ENCODE measurements at regions not wholly inside any gene's neighbourhood (a gene's known extent, or its start where the extent isn't known, plus 50 kb on each side); places are given as distances from the start of the nearest gene placed in this dataset.
"Not testable (repeated sequence)": the region's sequence is repeated elsewhere in the genome, so short reads cannot be mapped to it uniquely, and the experiment has no call there.

DNA sequence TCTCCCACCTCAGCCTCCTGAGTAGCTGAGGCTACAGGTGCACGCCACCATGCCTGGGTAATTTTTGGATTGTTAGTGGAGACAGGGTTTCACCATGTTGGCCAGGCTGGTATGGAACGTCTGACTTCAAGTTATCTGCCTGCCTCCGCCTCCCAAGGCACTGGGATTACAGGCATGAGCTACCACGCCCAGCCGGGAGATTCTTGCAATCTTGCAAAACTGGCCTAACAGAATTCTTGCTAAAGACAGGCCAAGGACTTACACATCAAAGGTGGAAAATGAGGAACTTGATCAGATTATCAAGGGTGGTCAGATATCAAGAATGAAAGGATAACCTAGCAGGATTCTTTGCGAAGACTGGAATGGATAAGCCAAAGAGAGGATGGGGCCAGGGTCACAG is 98.3 kb upstream of the TIAM1 start:
- DNase-seq: no peak
- in situ Hi-C loops (cut with MboI; ENCODE audit: low pct_unique_long_range_greater_than_20kb, low sequenced_read_pairs): no loop called here

DNA sequence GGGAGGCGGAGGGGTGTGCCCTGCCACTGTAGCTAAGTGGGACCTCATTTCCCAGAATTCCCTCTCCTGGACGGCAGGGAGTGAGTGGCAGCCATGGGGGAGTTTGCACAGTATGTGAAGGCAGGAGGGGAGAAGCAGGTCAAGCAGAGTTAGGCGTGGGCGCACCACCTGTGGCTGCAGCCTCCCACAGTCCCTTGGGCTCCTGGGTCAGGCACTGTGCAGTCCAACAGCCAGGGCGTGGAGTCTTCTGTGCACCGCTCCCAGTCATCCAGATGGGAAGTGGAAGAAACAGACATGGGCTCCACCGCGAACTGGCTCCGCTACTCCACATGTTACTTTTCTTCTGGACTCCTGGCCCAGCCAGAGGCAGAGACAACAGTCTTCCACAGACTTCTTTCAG is 85.4 kb upstream of the TIAM1 start:
- no peak for DNase-seq
- in situ Hi-C loops (cut with MboI; ENCODE audit: low pct_unique_long_range_greater_than_20kb, low sequenced_read_pairs): no loop called here

DNA sequence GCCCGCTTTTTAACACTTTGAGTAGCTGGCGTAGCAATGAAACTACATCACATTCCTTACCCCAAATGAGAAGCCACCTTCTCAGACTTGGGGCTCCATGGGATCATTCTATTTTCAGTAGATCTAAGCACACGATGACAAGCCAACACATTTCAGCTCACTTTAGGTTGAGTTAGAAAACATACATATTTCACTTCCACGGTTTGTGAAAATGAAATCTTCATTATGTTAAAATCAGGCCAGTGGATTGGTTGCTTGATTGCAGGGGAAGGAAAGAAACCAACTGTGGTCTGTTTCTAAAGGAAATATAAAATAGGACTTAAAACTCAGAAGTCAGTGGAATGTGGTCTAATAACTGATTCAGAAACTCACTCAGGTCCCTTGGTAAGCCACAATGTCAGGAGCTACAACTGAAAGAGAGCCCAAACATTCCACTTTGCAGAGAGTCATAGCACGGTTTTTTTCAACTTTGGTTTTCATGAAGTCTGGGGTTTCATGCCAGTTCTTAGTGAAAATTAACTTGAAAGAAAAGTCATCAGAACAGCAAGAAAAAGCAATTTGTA is 82.3 kb upstream of the TIAM1 start:
- in situ Hi-C loops (cut with MboI; ENCODE audit: low pct_unique_long_range_greater_than_20kb, low sequenced_read_pairs): no loop called here
- DNase-seq: no peak

- in situ Hi-C loops (cut with MboI; ENCODE audit: low pct_unique_long_range_greater_than_20kb, low sequenced_read_pairs): no loop called here
- no peak for DNase-seq
These were observed 81.1 kb upstream of the TIAM1 start for GRCh38 chr21:31425138-31425537.

DNA sequence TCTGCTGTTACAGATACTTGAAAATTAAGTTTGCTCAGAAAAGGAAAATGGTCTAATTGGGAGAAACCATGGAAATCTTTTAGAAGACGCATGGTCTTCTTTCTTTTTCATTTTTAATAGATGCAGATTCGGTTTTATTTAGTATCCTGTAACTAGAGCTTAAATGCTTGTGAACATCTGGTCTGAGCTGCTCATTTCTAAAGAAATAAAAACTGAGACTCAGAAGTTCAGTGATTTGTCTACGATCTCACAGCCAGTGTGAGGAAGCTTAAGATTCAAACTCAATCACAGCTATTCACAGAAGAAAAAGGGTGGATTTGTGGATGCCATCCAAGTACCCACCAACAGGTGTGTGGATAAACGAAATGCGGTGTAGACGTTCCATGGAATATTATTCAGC is 80.0 kb upstream of the TIAM1 start:
- in situ Hi-C loops (cut with MboI; ENCODE audit: low pct_unique_long_range_greater_than_20kb, low sequenced_read_pairs): no loop called here
- no peak for DNase-seq

- no peak for DNase-seq
- in situ Hi-C loops (cut with MboI; ENCODE audit: low pct_unique_long_range_greater_than_20kb, low sequenced_read_pairs): no loop called here
These were observed 76.9 kb upstream of the TIAM1 start for GRCh38 chr21:31420988-31421387.

DNA sequence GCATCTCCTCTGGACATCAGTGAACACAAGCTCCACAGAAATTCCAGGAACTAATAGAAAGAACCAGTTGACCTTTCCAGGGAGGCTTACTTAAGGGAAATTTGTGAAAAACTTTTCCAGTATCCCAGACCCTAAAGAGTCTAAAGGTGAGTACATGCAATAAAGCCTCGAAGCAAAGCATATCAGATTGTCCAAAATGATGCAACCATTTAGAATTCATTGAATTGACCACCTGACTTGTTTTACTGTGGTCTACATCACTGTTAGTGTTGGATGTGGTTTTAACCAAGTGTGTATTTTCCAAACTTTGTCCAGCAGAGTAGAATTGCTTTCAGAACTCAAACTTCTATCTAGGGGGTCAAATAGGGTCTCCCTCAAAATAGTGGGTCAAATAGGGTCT is 76.3 kb upstream of the TIAM1 start:
- in situ Hi-C loops (cut with MboI; ENCODE audit: low pct_unique_long_range_greater_than_20kb, low sequenced_read_pairs): no loop called here

GRCh38 chr21:31418377-31419001 is 74.4 kb upstream of the TIAM1 start:
- DNase-seq: no peak

More for the DNA sequence above, 76.3 kb upstream of the TIAM1 start:
- no peak for DNase-seq

DNA sequence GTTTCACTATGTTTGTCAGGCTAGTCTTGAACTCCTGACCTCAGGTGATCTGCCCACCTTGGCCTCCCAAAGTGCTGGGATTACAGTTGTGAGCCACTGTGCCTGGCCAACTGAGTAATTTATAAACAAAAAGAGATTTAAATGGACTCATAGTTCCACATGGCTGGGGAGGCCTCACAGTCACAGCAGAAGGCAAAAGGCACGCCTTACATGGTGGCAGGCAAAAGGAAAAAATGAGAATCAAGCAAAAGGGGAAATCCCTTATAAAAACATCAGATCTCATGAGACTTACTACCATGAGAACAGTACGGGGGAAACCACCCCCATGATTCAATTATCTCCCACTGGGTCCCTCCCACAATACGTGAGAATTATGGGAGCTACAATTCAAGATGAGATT is 73.2 kb upstream of the TIAM1 start:
- DNase-seq; in situ Hi-C loops (cut with MboI; ENCODE audit: low pct_unique_long_range_greater_than_20kb, low sequenced_read_pairs): not testable (repeated sequence)

More at GRCh38 chr21:31418377-31419001, 74.4 kb upstream of the TIAM1 start:
- in situ Hi-C loops (cut with MboI; ENCODE audit: low pct_unique_long_range_greater_than_20kb, low sequenced_read_pairs): no loop called here

DNA sequence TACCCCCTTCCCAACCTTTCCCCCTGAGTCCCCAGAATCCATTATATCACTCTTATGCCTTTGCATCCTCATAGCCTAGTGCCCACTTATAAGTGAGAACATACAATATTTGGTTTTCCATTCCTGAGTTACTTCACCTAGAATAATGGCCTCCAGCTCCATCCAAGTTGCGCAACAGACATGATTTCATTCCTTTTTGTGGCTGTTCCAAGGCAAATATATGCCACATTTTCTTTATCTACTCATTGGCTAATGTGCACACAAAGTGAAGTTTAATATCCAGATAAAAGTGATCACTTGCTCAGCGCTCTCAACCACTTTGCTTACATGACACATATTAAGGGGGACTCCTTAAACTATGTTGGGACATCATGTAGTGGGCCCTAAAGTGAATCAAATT is 72.4 kb upstream of the TIAM1 start:
- in situ Hi-C loops (cut with MboI; ENCODE audit: low pct_unique_long_range_greater_than_20kb, low sequenced_read_pairs): no loop called here
- no peak for DNase-seq

GRCh38 chr21:31414263-31415000 is 70.4 kb upstream of the TIAM1 start:
- in situ Hi-C loops (cut with MboI; ENCODE audit: low pct_unique_long_range_greater_than_20kb, low sequenced_read_pairs): no loop called here
- DNase-seq: no peak

GRCh38 chr21:31413698-31414097 is 69.6 kb upstream of the TIAM1 start:
- no peak for DNase-seq
- in situ Hi-C loops (cut with MboI; ENCODE audit: low pct_unique_long_range_greater_than_20kb, low sequenced_read_pairs): no loop called here

DNA sequence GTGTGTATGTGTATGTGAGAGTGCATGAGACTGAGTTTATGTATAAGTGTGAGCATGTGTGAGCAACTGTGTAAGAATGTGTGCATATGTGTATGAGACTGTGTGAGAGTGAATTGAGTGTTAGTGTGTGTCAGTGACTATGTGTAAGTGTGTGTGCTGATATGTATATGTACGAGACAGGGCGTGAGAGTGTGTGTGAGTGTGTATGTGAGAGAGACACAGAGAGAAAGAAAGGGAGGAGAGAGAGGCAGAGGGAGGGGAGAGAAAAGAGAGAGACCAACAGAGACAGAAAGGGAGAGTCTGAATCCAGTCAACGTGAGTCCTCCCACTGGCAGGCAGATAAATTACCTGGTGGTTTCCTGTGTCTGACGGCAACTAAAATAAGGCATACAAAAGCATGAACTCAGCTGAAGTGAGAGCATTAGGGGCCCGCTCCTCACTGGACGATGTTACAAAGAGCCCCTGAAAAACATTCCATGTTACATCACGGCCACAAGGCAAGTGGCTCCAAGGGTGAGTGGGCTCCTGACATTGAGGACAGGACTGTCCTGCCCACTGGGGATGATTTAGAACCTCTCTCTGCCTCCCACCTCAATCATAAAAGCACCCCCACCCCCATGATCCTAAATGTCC is 66.6 kb upstream of the TIAM1 start:
- DNase-seq: no peak
- in situ Hi-C loops (cut with MboI; ENCODE audit: low pct_unique_long_range_greater_than_20kb, low sequenced_read_pairs): no loop called here

DNA sequence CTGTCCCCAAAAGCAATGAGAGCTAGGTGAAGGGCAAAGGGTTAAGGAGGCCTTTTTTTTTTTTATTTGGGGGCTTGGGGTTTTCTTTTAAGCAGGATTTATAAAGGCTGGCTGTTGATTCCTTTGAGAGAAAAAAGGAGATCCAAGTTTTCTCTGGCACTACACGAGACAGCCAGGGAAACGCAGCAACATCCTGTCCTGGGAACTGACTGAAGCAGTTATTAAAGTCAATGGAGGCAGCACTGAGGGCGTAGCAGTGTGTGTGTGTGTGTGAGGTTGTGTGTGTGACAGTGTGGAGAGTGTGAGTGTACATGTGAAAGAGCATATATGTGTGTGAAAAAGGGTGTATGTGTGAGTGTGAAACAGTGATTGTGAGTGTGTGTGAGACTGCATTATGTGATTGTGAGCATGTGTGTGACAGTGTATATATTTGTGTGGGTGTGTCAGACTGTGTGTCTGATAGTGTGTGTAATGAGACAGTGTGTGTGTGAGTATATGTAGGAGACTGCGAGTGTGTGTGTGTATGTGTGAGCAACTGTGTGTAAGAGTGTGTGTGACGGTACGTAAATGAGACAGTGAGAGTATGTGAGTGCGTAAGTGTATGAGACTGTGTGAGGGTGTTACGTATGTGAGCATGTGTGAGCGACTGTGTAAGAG is 65.9 kb upstream of the TIAM1 start:
- no peak for DNase-seq
- in situ Hi-C loops (cut with MboI; ENCODE audit: low pct_unique_long_range_greater_than_20kb, low sequenced_read_pairs): no loop called here

- DNase-seq: no peak
- in situ Hi-C loops (cut with MboI; ENCODE audit: low pct_unique_long_range_greater_than_20kb, low sequenced_read_pairs): no loop called here
These were observed 64.4 kb upstream of the TIAM1 start for GRCh38 chr21:31408301-31409088.

DNA sequence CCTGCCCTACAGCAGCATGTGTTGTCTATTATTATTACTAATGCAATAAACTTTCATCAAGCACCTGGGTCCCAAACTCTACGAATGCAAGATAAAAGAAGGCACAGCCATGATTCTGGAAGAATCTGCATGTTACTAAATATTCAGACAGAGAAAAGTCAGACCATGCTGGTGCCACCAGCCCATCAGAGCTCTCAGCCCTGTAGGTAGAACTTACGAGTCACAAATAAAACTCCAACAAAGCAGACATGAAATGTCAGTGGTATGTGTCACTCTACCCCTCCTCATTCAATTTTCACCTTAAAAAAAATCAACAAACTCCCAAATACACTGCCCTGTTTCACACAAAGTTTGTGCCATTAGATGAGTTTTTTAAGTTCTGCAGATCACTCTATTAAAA is 62.4 kb upstream of the TIAM1 start:
- in situ Hi-C loops (cut with MboI; ENCODE audit: low pct_unique_long_range_greater_than_20kb, low sequenced_read_pairs): no loop called here
- DNase-seq: no peak

DNA sequence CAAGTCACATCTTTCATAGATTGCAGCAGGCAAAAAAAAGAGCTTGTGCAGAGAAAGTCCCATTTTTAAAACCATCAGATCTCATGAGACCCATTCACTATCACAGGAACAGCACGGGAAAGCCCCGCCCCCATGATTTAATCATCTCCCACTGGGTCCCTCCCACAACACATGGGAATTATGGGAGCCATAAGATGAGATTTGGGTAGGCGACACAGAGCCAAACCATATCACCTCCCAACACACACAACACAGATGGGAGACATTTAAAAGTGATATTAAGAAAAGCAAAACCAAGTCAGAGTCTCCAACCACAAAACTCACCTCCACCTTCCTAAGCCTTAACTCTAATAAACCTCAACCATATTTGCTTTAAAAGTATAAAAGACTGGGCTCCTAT is 61.5 kb upstream of the TIAM1 start:
- in situ Hi-C loops (cut with MboI; ENCODE audit: low pct_unique_long_range_greater_than_20kb, low sequenced_read_pairs): no loop called here
- DNase-seq: no peak

DNA sequence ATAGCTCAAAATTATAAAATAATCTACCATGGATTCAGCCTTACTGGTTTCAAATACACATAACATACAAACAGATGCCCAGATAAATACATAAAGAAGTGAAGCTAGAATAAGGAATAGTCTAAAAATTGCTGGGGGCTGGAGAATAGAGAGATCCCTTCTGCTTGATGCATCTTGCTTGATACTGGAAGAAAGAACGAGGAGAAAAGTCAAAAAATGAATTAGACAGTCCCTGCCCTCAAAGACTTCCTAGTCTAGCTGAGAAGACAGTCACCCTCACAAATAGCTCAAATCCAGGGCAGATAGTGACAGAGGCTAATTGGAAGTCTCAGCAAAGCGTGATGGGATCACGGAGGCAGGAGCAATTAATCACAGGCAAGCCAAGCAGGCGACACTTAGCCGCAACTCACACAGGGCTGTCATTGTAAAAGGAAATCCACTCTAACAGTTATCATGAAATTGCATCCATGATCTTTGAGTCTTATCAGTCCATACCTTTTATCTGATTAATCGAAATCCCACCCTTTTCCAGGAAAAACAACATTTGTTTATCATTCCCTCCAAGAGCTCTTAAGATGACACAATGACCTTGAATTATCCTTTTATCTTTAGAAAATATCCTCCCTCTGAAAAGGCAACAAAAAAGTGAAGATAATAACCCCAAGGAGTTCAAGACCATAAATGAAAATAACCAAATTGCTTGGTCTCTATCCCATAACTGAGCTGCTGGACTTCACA is 59.7 kb upstream of the TIAM1 start:
- in situ Hi-C loops (cut with MboI; ENCODE audit: low pct_unique_long_range_greater_than_20kb, low sequenced_read_pairs): no loop called here
- DNase-seq: no peak
